ENCODE measurements at regions not wholly inside any gene's neighbourhood (a gene's known extent, or its start where the extent isn't known, plus 50 kb on each side); places are given as distances from the start of the nearest gene placed in this dataset.
A peak's percentile ranks its signal among the peaks of the same experiment; 100 is the strongest.
"Not testable (repeated sequence)": the region's sequence is repeated elsewhere in the genome, so short reads cannot be mapped to it uniquely, and the experiment has no call there.

DNA sequence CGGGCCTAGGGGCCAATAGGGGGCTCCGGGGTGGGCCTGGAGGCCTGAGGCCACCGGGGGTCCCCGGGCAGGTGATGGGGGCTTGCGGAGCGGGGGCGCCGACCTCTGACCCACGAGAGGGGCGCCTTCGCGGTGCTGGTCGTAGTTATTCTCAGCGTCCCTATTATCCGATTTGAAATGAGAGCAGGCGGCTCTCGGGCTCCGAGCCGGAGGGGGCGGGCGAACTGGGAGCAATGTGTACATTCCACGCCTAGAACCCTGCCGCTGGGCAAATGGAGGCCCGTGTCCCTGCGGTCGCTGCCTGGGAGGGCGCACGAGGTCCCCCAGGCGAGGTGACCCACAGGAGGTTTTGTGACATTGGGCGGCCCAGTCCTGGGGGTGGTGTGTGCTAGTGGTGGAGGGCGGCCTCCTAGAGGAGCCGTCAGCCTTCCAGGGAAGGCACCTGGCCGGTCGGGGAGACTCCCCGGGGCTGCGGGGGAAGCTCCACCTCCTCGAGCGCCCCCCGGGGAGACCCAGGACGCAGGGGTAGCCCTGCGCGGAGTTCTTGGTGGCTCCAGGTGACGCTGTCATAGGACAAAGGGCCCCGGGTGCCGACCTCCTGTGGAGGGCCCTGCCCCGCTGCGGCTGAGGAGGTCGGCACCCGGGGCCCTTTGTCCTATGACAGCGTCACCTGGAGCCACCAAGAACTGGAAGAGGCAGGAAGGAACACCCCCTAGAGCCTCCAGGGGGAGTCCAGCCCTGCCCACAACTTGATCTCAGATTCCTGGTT, 102.6 kb upstream of the PRKX start:
- DNase-seq: peak in 2 of 4 experiments; percentile 2 to 4

DNA sequence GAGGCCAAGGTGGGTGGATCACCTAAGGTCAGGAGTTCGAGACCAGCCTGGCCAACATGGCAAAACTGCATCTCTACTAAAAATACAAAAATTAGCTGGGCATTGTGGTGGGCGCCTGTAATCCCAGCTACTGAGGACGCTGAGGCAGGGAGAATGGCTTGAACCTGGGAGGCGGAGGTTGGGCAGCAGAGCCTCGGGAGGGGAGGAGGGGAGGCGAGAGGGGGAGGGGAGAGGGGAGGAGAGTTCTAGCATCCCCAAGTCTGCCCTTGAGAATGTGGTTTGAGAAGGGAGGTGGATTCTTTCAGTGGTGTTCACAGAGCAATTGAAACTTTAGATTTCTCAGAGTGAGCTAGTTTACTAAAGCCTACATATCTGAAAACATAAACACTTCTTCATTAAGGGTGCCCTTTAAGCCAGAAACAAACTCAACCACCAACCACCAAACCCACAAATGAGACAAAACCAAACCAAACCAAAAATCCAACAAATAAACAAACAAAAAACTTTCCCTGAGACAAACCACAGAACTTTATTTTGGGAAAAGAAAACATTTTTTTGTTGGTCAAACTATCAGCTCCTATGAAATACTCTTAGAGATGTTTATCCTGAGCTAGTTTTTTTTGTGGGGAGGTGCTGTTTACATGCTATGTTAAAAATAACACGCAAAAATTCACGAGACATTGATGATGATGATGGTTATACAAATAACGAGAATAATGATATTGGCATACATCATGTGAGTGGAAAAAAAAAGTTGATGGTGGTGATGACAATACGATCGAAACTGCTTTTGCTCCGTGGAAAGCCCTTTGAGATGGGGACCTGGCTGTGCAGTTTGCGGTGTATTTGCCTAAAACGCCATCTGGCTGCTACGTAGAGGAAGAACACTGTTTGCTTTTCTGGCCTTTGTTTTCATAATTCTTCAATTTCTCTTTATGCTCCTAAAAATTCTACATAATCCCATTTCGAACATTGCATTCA, 98.2 kb upstream of the PRKX start:
- peak in 1 of 4 experiments; percentile 2 for DNase-seq

DNA sequence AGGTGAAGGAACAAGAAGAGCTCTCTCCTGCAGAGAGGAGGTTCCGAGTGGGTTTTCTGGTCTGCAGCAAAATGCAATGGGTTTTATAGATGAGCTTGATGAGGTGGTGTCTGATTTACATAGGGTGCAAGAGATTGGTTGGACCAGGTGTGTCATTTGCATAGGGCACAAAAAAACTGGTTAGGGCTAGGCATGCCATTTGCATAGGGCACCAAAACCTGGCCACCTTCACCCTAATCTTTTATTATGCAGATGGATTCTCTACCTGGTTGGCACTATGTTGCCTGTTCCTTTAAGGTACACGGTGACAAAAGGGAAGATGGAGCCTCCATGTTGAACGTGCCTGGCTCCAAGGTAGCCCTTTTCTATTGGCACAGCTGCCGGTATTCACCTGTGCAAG, 94.5 kb upstream of the PRKX start:
- no peak for DNase-seq

DNA sequence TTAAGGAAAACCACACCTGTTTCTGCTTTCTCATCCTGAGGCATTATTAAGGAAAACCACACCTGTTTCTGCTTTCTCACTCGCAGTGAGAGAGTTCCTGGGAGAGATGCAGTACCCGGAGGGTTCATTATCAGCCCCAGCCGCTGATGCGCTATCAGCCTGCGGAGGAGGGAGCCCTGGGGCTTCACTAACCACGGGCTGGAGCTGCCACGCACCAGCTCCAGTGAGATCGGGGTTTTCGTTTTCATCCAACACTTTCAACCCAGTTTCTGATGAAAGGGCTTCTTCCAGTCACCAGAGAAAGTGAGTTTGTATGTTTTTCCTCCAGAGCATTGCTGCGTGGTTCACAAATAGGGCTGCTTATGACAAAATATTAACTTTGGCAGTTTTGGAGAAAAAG, 93.2 kb upstream of the PRKX start:
- no peak for DNase-seq

DNA sequence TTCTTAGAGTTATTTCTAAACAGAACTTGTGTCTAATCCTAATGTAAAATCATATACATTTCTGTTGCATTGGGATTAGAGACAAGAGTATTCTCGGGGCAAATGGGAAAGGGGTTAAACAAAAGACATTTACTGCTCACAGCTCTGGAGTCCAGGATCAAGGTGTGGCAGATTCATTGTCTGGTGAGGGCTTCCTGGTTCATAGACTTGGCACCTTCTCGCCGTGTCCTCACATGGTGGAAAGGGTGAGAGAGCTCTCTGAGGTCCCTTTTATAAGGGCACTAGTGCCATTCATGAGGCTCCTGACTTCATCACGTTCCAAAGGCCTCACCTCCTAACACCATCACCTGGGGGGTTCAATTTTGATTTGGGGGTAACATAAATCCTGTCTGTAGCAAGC, 90.3 kb upstream of the PRKX start:
- no peak for DNase-seq

DNA sequence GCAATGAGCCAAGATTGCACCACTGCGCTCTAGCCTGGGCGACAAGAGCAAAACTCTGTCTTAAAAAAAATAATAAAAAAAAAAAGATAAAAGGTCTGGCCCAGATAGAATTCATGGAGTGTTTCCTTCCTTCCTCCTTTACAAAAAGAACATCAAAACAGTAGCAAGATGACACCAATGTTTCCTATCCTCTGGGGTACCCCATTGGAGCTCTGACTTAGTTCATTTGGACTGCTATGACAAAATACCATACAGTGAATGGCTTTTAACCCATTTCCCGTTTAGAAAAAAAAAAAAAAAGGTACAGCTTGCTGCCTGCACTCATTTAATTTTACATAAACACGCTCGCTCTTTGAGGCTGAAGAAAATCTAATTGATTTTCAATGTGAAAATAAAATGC, 89.9 kb upstream of the PRKX start:
- DNase-seq: no peak

DNA sequence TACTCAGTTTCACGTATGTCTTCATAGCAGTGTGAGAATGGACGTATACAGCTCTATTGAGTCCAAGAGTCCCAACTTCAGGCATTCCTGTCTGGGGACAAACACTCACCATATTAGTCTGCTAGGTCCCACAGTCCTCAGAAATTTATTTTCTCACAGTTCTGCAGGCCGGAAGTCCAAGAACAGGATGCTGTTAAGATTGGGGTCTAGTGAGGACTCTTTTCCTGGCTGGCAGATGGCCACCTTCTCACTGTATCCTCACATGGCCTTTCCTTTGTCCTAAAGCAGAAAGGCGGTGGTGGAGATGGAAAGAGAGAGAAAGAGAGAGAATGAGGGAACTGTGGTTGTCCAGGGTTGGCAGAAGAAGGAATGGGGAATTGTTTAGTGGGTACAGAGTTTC, 82.0 kb upstream of the PRKX start:
- not testable (repeated sequence) for DNase-seq

DNA sequence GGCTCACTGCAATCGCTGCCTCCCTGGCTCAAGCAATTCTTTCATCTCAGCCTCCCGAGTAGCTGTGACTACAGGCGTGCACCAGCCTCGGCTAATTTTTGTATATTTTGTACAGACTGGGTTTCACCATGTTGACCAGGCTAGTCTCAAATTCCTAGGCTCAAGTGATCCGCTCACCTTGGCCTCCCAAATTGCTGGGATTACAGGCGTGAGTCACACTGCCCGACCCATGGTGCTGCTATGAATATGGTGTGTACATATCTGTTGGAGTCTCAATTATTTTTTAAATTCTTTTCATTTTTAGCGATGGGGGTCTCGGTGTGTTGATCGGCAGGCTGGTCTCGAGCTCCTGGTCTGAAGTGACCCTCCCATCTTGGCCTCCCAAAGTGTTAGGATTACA, 78.0 kb upstream of the PRKX start:
- DNase-seq: no peak

DNA sequence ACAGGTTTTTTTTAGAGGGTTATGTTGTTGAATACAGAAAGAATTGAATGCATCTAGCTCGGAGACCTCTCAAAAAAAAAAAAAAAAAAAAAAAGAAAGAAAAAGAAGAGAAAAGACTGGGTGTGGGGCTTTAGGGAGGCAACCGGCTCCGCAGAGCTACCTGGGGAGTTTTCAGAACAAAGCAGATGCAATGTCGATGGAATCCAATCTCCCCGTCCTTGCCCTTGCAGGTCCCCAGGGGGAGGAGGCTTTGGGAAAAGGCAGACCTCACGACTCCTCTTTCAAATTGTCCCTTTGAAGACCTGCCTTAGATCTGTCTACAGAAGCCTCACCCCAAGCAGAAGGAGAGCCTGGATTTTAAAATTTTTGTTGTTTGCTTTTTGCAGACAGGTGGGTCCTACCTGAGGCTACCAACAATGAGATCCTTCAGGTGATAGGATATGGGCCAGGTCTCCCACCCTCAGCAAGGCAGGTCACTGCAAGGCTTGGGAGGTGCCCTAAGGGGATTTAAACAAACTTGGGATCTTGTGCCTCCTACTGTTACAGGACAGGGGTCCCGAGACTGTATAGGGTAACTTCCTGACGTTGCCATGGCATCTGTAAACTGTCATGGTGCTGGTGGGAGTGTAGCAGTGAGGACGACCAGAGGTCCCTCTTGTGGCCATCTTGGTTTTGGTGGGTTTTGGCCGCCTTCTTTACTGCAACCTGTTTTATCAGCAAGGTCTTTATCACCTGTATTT, 75.2 kb upstream of the PRKX start:
- no peak for DNase-seq

DNA sequence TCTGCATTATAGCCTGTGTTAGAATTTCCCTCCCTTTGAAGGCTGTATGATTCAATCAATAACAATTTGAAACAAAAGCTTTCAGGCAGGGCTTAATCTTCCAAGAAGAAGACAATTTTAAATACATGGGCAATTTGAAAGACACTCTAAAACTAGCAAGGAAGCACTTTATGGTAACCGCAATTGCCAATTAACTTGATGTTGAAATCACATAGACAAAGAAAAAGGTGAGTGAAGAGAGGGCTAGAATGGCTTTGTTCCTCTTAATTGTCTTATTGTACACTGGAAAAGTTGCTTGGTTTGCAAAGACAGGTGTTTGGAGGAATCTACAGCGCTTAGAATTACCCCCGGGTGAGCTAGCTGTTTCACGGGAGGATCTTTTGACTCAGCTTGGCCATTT, 74.4 kb upstream of the PRKX start:
- DNase-seq: no peak

DNA sequence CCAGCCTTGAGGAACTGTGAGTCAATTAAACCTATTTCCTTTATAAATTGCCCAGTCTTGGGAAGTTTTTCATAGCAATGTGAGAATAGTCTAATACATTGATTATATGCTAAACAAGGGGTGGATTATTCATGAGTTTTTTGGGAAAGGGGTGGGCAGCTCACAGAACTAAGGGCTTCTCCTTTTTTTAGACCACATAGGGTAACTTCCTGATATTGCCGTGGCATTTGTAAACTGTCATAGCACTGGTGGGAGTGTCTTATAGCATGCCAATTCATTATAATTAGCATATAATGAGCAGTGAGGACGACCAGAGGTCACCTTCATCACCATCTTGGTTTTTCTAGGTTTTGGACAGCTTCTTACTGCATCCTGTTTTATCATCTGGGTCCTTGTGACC, 72.4 kb upstream of the PRKX start:
- DNase-seq: not testable (repeated sequence)

DNA sequence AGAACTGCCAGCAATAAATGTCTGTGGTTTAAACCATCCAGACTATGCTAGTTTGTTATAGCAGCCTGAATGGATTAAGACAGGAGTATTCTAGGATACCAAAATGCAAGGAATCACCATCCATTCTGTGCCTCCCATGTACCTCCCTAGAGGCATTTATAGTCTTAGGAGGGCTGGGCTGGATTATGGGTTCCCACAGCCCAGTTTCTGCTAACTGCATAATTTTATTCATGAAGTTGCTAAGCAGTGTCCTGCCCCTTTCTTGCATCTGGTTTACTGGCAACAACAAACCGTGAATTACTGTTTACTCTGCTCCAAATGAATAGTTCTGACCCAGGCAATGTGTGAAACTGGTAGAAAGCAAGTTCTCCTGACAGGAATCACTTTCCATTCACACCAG, 67.1 kb upstream of the PRKX start:
- no peak for DNase-seq

DNA sequence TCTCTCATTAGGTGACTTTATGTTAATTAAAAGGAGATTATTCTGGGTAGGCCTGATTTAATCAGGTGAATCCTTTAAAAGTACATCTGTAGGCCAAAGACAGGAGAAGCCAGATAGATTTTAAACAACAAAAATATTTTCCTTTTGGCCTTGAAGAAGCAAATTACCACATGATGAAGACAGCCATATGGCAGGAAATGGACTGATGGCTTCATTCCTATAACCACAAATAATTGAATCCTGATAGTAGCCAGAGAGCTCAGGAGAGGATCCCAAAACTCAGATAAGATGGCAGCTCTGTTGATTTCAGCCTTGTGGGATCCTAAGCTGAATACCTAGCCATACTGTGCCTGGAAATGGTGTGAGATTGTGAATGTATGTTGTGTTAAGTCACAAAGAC, 66.1 kb upstream of the PRKX start:
- DNase-seq: no peak

DNA sequence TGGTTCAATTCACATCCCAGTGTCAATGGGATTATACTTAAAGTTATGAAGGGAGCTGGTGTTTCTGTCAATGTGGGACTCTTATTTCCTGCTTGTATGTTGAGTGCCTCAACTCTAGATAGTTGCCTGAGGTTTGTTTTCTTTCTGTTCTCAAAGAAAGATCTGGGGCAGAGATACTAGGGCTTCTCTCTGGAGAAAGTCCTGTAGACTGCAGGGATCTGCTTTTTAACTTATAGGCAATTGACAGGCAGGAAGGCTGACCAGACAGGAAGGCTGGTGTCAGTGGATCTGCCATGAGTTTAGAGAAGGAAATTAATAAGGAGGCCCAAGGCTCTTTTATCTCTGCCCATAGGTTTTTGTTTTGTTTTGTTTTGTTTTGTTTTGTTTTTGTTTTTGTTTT, 64.0 kb upstream of the PRKX start:
- no peak for DNase-seq

DNA sequence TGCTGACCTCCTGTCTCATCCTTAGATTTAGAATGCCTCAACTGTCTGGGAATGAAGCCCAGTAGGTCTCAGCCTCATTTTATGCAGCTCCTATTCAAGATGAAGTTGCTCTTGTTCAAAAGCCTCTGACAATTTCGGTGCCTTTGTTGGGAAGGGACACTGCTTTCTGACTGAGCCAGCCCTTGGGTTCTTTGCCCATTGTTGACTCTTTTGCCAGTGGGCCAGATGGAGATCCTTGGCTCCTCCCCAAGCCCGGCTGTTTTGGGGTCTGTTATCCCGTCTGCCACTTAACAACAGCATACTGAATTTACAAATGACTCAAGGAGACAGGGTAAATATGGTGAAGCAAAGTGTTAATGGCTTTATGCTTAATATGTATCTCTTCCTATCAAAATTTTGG, 58.3 kb upstream of the PRKX start:
- no peak for DNase-seq

DNA sequence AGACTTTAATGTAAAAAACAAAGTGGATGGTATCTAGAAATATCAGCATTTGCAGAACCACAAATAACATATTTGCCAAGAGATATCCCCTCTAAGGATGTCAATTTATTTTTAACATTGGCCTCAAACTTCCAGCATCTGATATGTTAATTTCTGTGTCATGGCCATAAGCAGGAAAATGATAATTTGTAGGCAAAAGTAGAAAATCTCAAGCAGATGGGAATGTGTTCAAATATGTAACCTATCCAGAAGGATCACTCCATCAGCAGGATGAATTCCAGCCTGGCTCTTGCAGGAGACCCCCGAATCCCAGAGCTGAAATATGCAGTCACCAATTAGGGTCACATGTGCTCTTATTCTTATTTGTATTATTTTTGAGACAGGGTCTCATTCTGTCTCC, 55.4 kb upstream of the PRKX start:
- DNase-seq: no peak
